ENCODE measurements at regions not wholly inside any gene's neighbourhood (a gene's known extent, or its start where the extent isn't known, plus 50 kb on each side); places are given as distances from the start of the nearest gene placed in this dataset.

DNA sequence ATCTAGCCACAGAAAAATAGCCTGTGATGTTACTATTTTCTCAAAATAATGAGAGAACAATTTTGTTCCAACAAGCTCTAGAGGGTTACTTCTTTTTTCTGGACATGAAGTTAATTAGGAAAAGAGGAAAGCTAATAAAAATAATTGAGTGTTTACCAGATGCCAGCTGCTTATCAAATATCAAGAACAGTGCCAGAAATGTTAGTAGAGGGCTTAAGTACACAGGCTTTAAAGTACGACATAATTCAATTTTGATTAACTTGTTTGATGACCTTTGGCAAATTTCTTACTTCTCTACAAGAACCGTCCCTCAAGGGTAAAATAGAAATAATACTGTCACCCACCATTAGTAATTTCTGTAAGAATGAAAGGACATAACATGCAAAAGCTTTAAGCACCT is 977.0 kb downstream of the FSTL5 start:
- Histone ChIP-seq H3K4me3 (ENCODE audit: low read length) (no peak overlapping the region), H3K27ac (ENCODE audit: low read depth, low read length) (no peak overlapping the region), H3K27me3 (ENCODE audit: insufficient read depth, low read length) (no peaks in the 10 kb centered on the region), H3K9ac (ENCODE audit: low read depth, low read length) (no peak overlapping the region), H3K36me3 (ENCODE audit: insufficient read depth, low read length) (no peaks in the 10 kb centered on the region), H3K4me1 (ENCODE audit: insufficient read depth, low read length) (peaks cover 21% of the 10 kb centered on the region), H3K9me3 (ENCODE audit: insufficient read depth, low read depth, low read length) (no peaks in the 10 kb centered on the region)
- WGBS: 100% methylated on average over 1 of the region's 2 CpGs

GRCh38 chr4:161186012-161186411 is 977.8 kb downstream of the FSTL5 start:
- WGBS: no CpG with 5 or more reads among the region's 1 CpG

DNA sequence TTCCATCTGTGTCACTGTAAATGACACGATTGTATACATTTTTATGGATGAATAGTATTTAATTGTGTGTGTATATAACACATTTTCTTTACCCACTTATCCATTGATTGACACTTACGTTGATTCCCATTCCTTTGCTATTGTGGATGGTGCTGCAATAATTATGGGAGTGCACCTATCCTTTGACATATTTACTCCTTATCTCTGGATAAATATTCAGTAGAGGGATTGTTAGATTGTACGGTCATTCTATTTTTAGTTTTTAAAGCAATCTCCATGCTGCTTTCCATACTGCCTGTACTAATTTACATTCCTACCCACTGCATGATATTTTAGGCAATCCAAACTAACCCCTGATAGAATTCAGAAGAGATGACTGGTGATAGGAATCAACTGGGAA is 980.1 kb downstream of the FSTL5 start:
- no peak overlapping the region for H3K4me3 ChIP-seq (ENCODE audit: low read length)
- H3K27ac ChIP-seq (ENCODE audit: low read depth, low read length): no peak overlapping the region
- no peaks in the 10 kb centered on the region for H3K9me3 ChIP-seq (ENCODE audit: insufficient read depth, low read depth, low read length)
- H3K36me3 ChIP-seq (ENCODE audit: insufficient read depth, low read length): no peaks in the 10 kb centered on the region
- no peak overlapping the region for H3K9ac ChIP-seq (ENCODE audit: low read depth, low read length)
- no CpG with 5 or more reads among the region's 3 CpGs for WGBS
- H3K4me1 ChIP-seq (ENCODE audit: insufficient read depth, low read length): peaks cover 7% of the 10 kb centered on the region; the same call in 1 of the 2 replicates
- H3K27me3 ChIP-seq (ENCODE audit: insufficient read depth, low read length): no peaks in the 10 kb centered on the region

More at GRCh38 chr4:161186012-161186411, 977.8 kb downstream of the FSTL5 start:
- H3K4me3 ChIP-seq (ENCODE audit: low read length): no peak overlapping the region
- H3K27me3 ChIP-seq (ENCODE audit: insufficient read depth, low read length): no peaks in the 10 kb centered on the region
- H3K36me3 ChIP-seq (ENCODE audit: insufficient read depth, low read length): no peaks in the 10 kb centered on the region
- peaks cover 21% of the 10 kb centered on the region for H3K4me1 ChIP-seq (ENCODE audit: insufficient read depth, low read length)
- H3K9ac ChIP-seq (ENCODE audit: low read depth, low read length): no peak overlapping the region
- H3K9me3 ChIP-seq (ENCODE audit: insufficient read depth, low read depth, low read length): no peaks in the 10 kb centered on the region
- no peak overlapping the region for H3K27ac ChIP-seq (ENCODE audit: low read depth, low read length)

DNA sequence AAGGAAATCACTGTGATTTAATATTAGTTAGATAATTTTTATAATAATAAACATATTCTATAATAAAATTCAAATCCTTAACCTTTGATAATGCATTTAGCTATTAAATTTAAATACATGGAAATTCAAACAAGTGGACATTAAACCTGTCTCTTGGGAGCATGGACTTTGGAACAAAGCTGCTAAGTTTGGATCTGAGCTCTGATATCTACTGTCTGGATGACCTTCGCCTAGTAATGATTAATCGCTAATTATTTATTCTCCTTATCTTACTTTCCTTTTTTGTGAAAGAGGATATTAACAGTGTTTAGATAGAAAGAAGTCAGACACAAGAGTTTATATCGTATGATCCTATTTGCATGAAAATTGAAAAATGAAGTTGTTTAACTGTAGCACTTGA is 980.9 kb downstream of the FSTL5 start:
- Histone ChIP-seq H3K4me1 (ENCODE audit: insufficient read depth, low read length) (peaks cover 14% of the 10 kb centered on the region), H3K9me3 (ENCODE audit: insufficient read depth, low read depth, low read length) (no peaks in the 10 kb centered on the region), H3K4me3 (ENCODE audit: low read length) (no peak overlapping the region), H3K9ac (ENCODE audit: low read depth, low read length) (no peak overlapping the region), H3K27me3 (ENCODE audit: insufficient read depth, low read length) (no peaks in the 10 kb centered on the region), H3K27ac (ENCODE audit: low read depth, low read length) (no peak overlapping the region), H3K36me3 (ENCODE audit: insufficient read depth, low read length) (no peaks in the 10 kb centered on the region)
- WGBS: 94% methylated on average over 1 of the region's 3 CpGs

GRCh38 chr4:161178310-161178709 is 985.5 kb downstream of the FSTL5 start:
- WGBS: 69% methylated on average over 4 of the region's 5 CpGs
- Histone ChIP-seq H3K27ac (ENCODE audit: low read depth, low read length) (peak overlapping the region; percentile 2; the same call in 1 of the 2 replicates), H3K4me3 (ENCODE audit: low read length) (no peak overlapping the region), H3K9ac (ENCODE audit: low read depth, low read length) (no peak overlapping the region), H3K36me3 (ENCODE audit: insufficient read depth, low read length) (no peaks in the 10 kb centered on the region), H3K4me1 (ENCODE audit: insufficient read depth, low read length) (peaks cover 30% of the 10 kb centered on the region), H3K9me3 (ENCODE audit: insufficient read depth, low read depth, low read length) (no peaks in the 10 kb centered on the region), H3K27me3 (ENCODE audit: insufficient read depth, low read length) (no peaks in the 10 kb centered on the region)

- Histone ChIP-seq H3K4me3 (ENCODE audit: low read length) (no peak overlapping the region), H3K4me1 (ENCODE audit: insufficient read depth, low read length) (peaks cover 12% of the 10 kb centered on the region; the same call in 1 of the 2 replicates), H3K27me3 (ENCODE audit: insufficient read depth, low read length) (no peaks in the 10 kb centered on the region), H3K9me3 (ENCODE audit: insufficient read depth, low read depth, low read length) (no peaks in the 10 kb centered on the region), H3K36me3 (ENCODE audit: insufficient read depth, low read length) (no peaks in the 10 kb centered on the region), H3K9ac (ENCODE audit: low read depth, low read length) (no peak overlapping the region), H3K27ac (ENCODE audit: low read depth, low read length) (no peak overlapping the region)
- 90% methylated on average over 1 of the region's 1 CpG for WGBS
Measured at GRCh38 chr4:161172396-161173026, 991.3 kb downstream of the FSTL5 start.

GRCh38 chr4:161167539-161167938 is 996.3 kb downstream of the FSTL5 start:
- Histone ChIP-seq H3K9ac (ENCODE audit: low read depth, low read length) (no peak overlapping the region), H3K9me3 (ENCODE audit: insufficient read depth, low read depth, low read length) (no peaks in the 10 kb centered on the region), H3K4me3 (ENCODE audit: low read length) (no peak overlapping the region), H3K4me1 (ENCODE audit: insufficient read depth, low read length) (peaks cover 5% of the 10 kb centered on the region; the same call in 1 of the 2 replicates), H3K27ac (ENCODE audit: low read depth, low read length) (no peak overlapping the region), H3K27me3 (ENCODE audit: insufficient read depth, low read length) (no peaks in the 10 kb centered on the region), H3K36me3 (ENCODE audit: insufficient read depth, low read length) (no peaks in the 10 kb centered on the region)

GRCh38 chr4:161160718-161161117 is 1003.1 kb downstream of the FSTL5 start:
- Histone ChIP-seq H3K27me3 (ENCODE audit: insufficient read depth, low read length) (no peaks in the 10 kb centered on the region), H3K9ac (ENCODE audit: low read depth, low read length) (no peak overlapping the region), H3K4me3 (ENCODE audit: low read length) (no peak overlapping the region), H3K27ac (ENCODE audit: low read depth, low read length) (no peak overlapping the region), H3K36me3 (ENCODE audit: insufficient read depth, low read length) (no peaks in the 10 kb centered on the region), H3K9me3 (ENCODE audit: insufficient read depth, low read depth, low read length) (no peaks in the 10 kb centered on the region), H3K4me1 (ENCODE audit: insufficient read depth, low read length) (peaks cover 18% of the 10 kb centered on the region)
- WGBS: 52% methylated on average over 2 of the region's 3 CpGs

- Histone ChIP-seq H3K27ac (ENCODE audit: low read depth, low read length) (no peak overlapping the region), H3K4me3 (ENCODE audit: low read length) (no peak overlapping the region), H3K36me3 (ENCODE audit: insufficient read depth, low read length) (no peaks in the 10 kb centered on the region), H3K9me3 (ENCODE audit: insufficient read depth, low read depth, low read length) (no peaks in the 10 kb centered on the region), H3K4me1 (ENCODE audit: insufficient read depth, low read length) (no peaks in the 10 kb centered on the region), H3K27me3 (ENCODE audit: insufficient read depth, low read length) (no peaks in the 10 kb centered on the region), H3K9ac (ENCODE audit: low read depth, low read length) (no peak overlapping the region)
- 94% methylated on average over 2 of the region's 2 CpGs for WGBS
Measured at GRCh38 chr4:161148051-161148450, 1015.7 kb downstream of the FSTL5 start.

DNA sequence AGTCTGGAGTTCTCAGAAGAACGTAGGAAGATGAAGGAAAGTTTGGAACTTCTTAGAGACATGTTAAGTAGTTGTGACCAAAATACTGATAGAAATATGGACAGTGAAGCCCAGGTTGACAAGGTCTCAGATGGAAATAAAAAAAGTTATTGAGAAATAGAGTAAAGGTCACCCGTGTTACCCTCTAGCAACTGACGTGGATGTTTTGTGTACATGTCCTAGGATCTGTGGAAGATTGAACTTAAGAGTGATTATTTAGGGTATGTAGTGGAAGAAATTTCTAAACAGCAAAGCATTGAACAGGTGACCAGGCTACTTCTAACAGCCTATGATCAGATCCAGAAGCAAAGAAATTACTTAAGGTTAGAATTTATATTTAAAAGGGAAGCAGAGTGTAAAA is 1020.4 kb downstream of the FSTL5 start:
- WGBS: 92% methylated on average over 3 of the region's 3 CpGs
- Histone ChIP-seq H3K27me3 (ENCODE audit: insufficient read depth, low read length) (no peaks in the 10 kb centered on the region), H3K4me3 (ENCODE audit: low read length) (no peak overlapping the region), H3K36me3 (ENCODE audit: insufficient read depth, low read length) (no peaks in the 10 kb centered on the region), H3K9ac (ENCODE audit: low read depth, low read length) (no peak overlapping the region), H3K4me1 (ENCODE audit: insufficient read depth, low read length) (no peaks in the 10 kb centered on the region), H3K27ac (ENCODE audit: low read depth, low read length) (no peak overlapping the region), H3K9me3 (ENCODE audit: insufficient read depth, low read depth, low read length) (no peaks in the 10 kb centered on the region)

- no peaks in the 10 kb centered on the region for H3K27me3 ChIP-seq (ENCODE audit: insufficient read depth, low read length)
- 94% methylated on average over 1 of the region's 2 CpGs for WGBS
- H3K4me1 ChIP-seq (ENCODE audit: insufficient read depth, low read length): no peaks in the 10 kb centered on the region
- H3K9ac ChIP-seq (ENCODE audit: low read depth, low read length): no peak overlapping the region
- H3K36me3 ChIP-seq (ENCODE audit: insufficient read depth, low read length): no peaks in the 10 kb centered on the region
- no peak overlapping the region for H3K4me3 ChIP-seq (ENCODE audit: low read length)
- no peaks in the 10 kb centered on the region for H3K9me3 ChIP-seq (ENCODE audit: insufficient read depth, low read depth, low read length)
- no peak overlapping the region for H3K27ac ChIP-seq (ENCODE audit: low read depth, low read length)
Measured at GRCh38 chr4:161134795-161135194, 1029.0 kb downstream of the FSTL5 start.
